ENCODE measurements at regions not wholly inside any gene's neighbourhood (a gene's known extent, or its start where the extent isn't known, plus 50 kb on each side); places are given as distances from the start of the nearest gene placed in this dataset.

GRCh38 chr3:144273601-144274000, 302.0 kb downstream of the DIPK2A start:
- DNase-seq (ENCODE audit: low read depth, low spot score), result no peak
- Histone ChIP-seq H3K4me3 (ENCODE audit: control insufficient read depth in 2 of 3, extremely low read depth in 1 of 3, insufficient read depth in 2 of 3, low read depth in 1 of 3, low read length in 3 of 3) (no peak overlapping the region), H3K9me1 (ENCODE audit: control insufficient read depth, extremely low read depth, insufficient read depth, low read length) (no peaks in the 10 kb centered on the region), H3K4me1 (ENCODE audit: control insufficient read depth, extremely low read depth, insufficient read depth, low read length) (no peaks in the 10 kb centered on the region), H2AFZ (ENCODE audit: control insufficient read depth, low read length) (no peak overlapping the region), H3K9me3 (ENCODE audit: control insufficient read depth, low read depth, low read length) (no peaks in the 10 kb centered on the region), H4K20me1 (ENCODE audit: control insufficient read depth, extremely low read depth, insufficient read depth, low read length) (no peaks in the 10 kb centered on the region), H3K27me3 (ENCODE audit: control insufficient read depth, extremely low read depth, insufficient read depth, low read length) (no peaks in the 10 kb centered on the region), H3K4me2 (ENCODE audit: control insufficient read depth, extremely low read depth, insufficient read depth, low read depth, low read length) (no peak overlapping the region), H3K79me2 (ENCODE audit: control insufficient read depth, insufficient read depth, low read length) (no peaks in the 10 kb centered on the region), H3K36me3 (ENCODE audit: control insufficient read depth in 2 of 2, extremely low read depth in 1 of 2, insufficient read depth in 2 of 2, low read length in 2 of 2) (no peaks in the 10 kb centered on the region), H3K27ac (ENCODE audit: control insufficient read depth, insufficient read depth, low read length) (no peak overlapping the region), H3K9ac (ENCODE audit: control insufficient read depth, extremely low read depth, insufficient read depth, low read length) (no peak overlapping the region)
- dilution Hi-C loops (cut with MboI; ENCODE audit: extremely low pct_ligation_motif_present, low sequenced_read_pairs), result no loop called here
- no peak for FAIRE-seq
- TF ChIP-seq CTCF (optimal IDR thresholded peaks at IDR 0.05 in 1 of 3, IDR thresholded peaks at IDR 0.05 in 1 of 3, conservative IDR thresholded peaks at IDR 0.05 in 1 of 3; ENCODE audit: extremely low read depth in 1 of 3, insufficient read depth in 2 of 3, low read length in 3 of 3), result no peak
- no peak for TF ChIP-seq EZH2 (IDR thresholded peaks at IDR 0.05; ENCODE audit: low read length)

DNA sequence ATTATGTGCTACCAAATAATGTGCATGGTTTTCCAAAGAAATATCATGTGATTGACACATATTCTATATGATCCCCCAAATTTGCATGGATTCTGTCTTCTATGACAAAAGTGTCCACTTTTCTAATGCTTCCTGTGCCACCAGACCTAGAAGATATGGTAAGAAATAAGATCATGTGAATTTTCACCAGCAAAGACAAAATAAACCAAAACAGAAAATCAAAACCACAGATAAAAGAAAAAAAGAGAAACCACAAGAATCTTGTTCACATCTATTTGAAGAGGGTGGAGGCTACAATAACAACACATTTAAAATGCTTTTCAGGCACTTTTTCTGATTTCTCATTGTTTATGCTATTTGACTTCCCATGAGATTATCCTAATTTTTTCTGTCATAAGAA, 303.4 kb downstream of the DIPK2A start:
- DNase-seq (ENCODE audit: low read depth, low spot score), result no peak
- FAIRE-seq, result no peak
- H3K4me1 ChIP-seq (ENCODE audit: control insufficient read depth, extremely low read depth, insufficient read depth, low read length), result no peaks in the 10 kb centered on the region
- TF ChIP-seq CTCF (optimal IDR thresholded peaks at IDR 0.05 in 1 of 3, IDR thresholded peaks at IDR 0.05 in 1 of 3, conservative IDR thresholded peaks at IDR 0.05 in 1 of 3; ENCODE audit: extremely low read depth in 1 of 3, insufficient read depth in 2 of 3, low read length in 3 of 3) (no peak), EZH2 (IDR thresholded peaks at IDR 0.05; ENCODE audit: low read length) (no peak)
- H3K27ac ChIP-seq (ENCODE audit: control insufficient read depth, insufficient read depth, low read length), result no peak overlapping the region
- no peaks in the 10 kb centered on the region for H3K27me3 ChIP-seq (ENCODE audit: control insufficient read depth, extremely low read depth, insufficient read depth, low read length)
- H3K36me3 ChIP-seq (ENCODE audit: control insufficient read depth in 2 of 2, extremely low read depth in 1 of 2, insufficient read depth in 2 of 2, low read length in 2 of 2), result no peaks in the 10 kb centered on the region
- no peaks in the 10 kb centered on the region for H3K9me3 ChIP-seq (ENCODE audit: control insufficient read depth, low read depth, low read length)
- H3K9me1 ChIP-seq (ENCODE audit: control insufficient read depth, extremely low read depth, insufficient read depth, low read length), result no peaks in the 10 kb centered on the region
- dilution Hi-C loops (cut with MboI; ENCODE audit: extremely low pct_ligation_motif_present, low sequenced_read_pairs), result no loop called here
- H2AFZ ChIP-seq (ENCODE audit: control insufficient read depth, low read length), result no peak overlapping the region
- no peak overlapping the region for H3K9ac ChIP-seq (ENCODE audit: control insufficient read depth, extremely low read depth, insufficient read depth, low read length)
- H3K4me3 ChIP-seq (ENCODE audit: control insufficient read depth in 2 of 3, extremely low read depth in 1 of 3, insufficient read depth in 2 of 3, low read depth in 1 of 3, low read length in 3 of 3), result no peak overlapping the region
- no peak overlapping the region for H3K4me2 ChIP-seq (ENCODE audit: control insufficient read depth, extremely low read depth, insufficient read depth, low read depth, low read length)
- H3K79me2 ChIP-seq (ENCODE audit: control insufficient read depth, insufficient read depth, low read length), result no peaks in the 10 kb centered on the region
- no peaks in the 10 kb centered on the region for H4K20me1 ChIP-seq (ENCODE audit: control insufficient read depth, extremely low read depth, insufficient read depth, low read length)
